Endothelial cell of umbilical vein (primary cell): ENCODE measurements at regions not wholly inside any gene's neighbourhood (a gene's known extent, or its start where the extent isn't known, plus 50 kb on each side); places are given as distances from the start of the nearest gene placed in this dataset.

Experiments used
- BruUV-seq: library from RNA; stranded (reverse); fragments of 400-500 nt; replicated peaks from 2 replicates; lab custom pipeline; 2021; lab: Mats Ljungman, UMichigan
- CTCF ChIA-PET: fragments of 300-600, 350-600 bp; sonication (Branson Sonifier 250); formaldehyde crosslinking; loops from one replicate; lab custom pipeline; 2021; ENCODE audit warnings: antibody characterized with exemption, inconsistent platforms; lab: Charles Lee
- POLR2A ChIA-PET: fragments of 300-600, 350-600 bp; sonication (Branson Sonifier 250); formaldehyde crosslinking; loops from one replicate; lab custom pipeline; 2021; ENCODE audit warnings: antibody characterized with exemption, inconsistent platforms; lab: Charles Lee
- DNase-seq: peaks from one replicate; pipeline ENCODE4 v3.0.0-alpha.2; 2011; ENCODE audit warnings: low read depth, low spot score
- FAIRE-seq: peaks from 2 replicates; lab custom pipeline; 2011; peaks lifted over from hg19 to GRCh38; lab: Jason Lieb, UNC
- H2AFZ ChIP-seq: 2 replicates; pipeline ENCODE4 v1.6.0; 2012; ENCODE audit warnings: low read depth, low read length, control low read depth, inconsistent platforms
- H3K27ac ChIP-seq: 2 replicates; pipeline ENCODE4 v1.5.1; 2011; ENCODE audit warnings: low read depth, mild to moderate bottlenecking, control low read depth, low read length, moderate library complexity; ENCODE audit not compliant: insufficient read depth
- H3K27me3 ChIP-seq, 2 experiments: 2 replicates each; pipeline versions ENCODE4 v1.6.0 to v1.6.1; 2011; ENCODE audit warnings: low read length in 2 of 2, mixed read lengths in 1 of 2; ENCODE audit not compliant: control insufficient read depth in 2 of 2, insufficient read depth in 2 of 2
- H3K36me3 ChIP-seq, 2 experiments: 2 replicates in 1 of 2; 3 replicates in 1 of 2; pipeline ENCODE4 v1.5.1; 2011; ENCODE audit warnings: low read length in 2 of 2, mild to moderate bottlenecking in 1 of 2, moderate library complexity in 1 of 2; ENCODE audit not compliant: control insufficient read depth in 2 of 2, insufficient read depth in 2 of 2; ENCODE audit errors: extremely low read depth in 1 of 2
- H3K4me1 ChIP-seq: 3 replicates; pipeline ENCODE4 v1.5.1; 2011; ENCODE audit warnings: mild to moderate bottlenecking, low read length; ENCODE audit not compliant: control insufficient read depth, insufficient read depth; ENCODE audit errors: extremely low read depth
- H3K4me2 ChIP-seq: 2 replicates; pipeline ENCODE4 v1.6.1; 2011; ENCODE audit warnings: low read length, control low read depth, mixed read lengths; ENCODE audit not compliant: insufficient read depth
- H3K4me3 ChIP-seq, 3 experiments: fragments of 200-600 bp in 1 of 3; sonication (generic), shearing (Covaris generic) in 1 of 3; replicated peaks in 1 of 3; 2 replicates each; pipeline ENCODE4 v1.5.1; 2011 to 2016; ENCODE audit warnings: control low read depth in 3 of 3, low read length in 3 of 3, mild to moderate bottlenecking in 2 of 3, inconsistent platforms in 1 of 3, low read depth in 1 of 3, moderate library complexity in 1 of 3; ENCODE audit not compliant: insufficient read depth in 1 of 3
- H3K79me2 ChIP-seq: 2 replicates; pipeline ENCODE4 v1.6.0; 2012; ENCODE audit warnings: low read length, inconsistent platforms; ENCODE audit not compliant: control insufficient read depth, insufficient read depth
- H3K9ac ChIP-seq: replicated peaks from 2 replicates; pipeline ENCODE3; 2011; ENCODE audit warnings: low read length, control low read depth; ENCODE audit not compliant: insufficient read depth; ENCODE audit errors: extremely low read depth
- H3K9me1 ChIP-seq: replicated peaks from 3 replicates; pipeline ENCODE4 v1.6.0; 2011; ENCODE audit warnings: mild to moderate bottlenecking, low read length; ENCODE audit not compliant: control insufficient read depth, insufficient read depth; ENCODE audit errors: extremely low read depth
- H3K9me3 ChIP-seq: replicated peaks from 2 replicates; pipeline ENCODE4 v1.5.1; 2012; ENCODE audit warnings: low read length, inconsistent platforms; ENCODE audit not compliant: control insufficient read depth, insufficient read depth
- H4K20me1 ChIP-seq: replicated peaks from 2 replicates; pipeline ENCODE3; 2011; ENCODE audit warnings: mild to moderate bottlenecking, low read length; ENCODE audit not compliant: control insufficient read depth, insufficient read depth; ENCODE audit errors: extremely low read depth
- CTCF ChIP-seq, 2 donors: IDR thresholded peaks; 1 replicate in 1 of 2; 2 replicates in 1 of 2; pipeline ENCODE4 v1.5.1; 2011; ENCODE audit warnings: low read length in 2 of 2, mild to moderate bottlenecking in 2 of 2, moderate library complexity in 2 of 2, control low read depth in 1 of 2, inconsistent platforms in 1 of 2, low read depth in 1 of 2; ENCODE audit not compliant: insufficient read depth in 1 of 2; ENCODE audit errors: extremely low read depth in 1 of 2
- EZH2 ChIP-seq: IDR thresholded peaks from 2 replicates; pipeline ENCODE4 v1.6.1; 2012; ENCODE audit warnings: borderline replicate concordance, low read depth, mild to moderate bottlenecking, moderate library complexity, low read length, inconsistent platforms; ENCODE audit not compliant: severe bottlenecking
- FOS ChIP-seq: IDR thresholded peaks from 2 replicates; pipeline ENCODE4 v1.6.1; 2011; ENCODE audit warnings: mild to moderate bottlenecking, low read length, moderate library complexity, borderline replicate concordance; ENCODE audit not compliant: insufficient read depth
- GATA2 ChIP-seq: IDR thresholded peaks from 2 replicates; pipeline ENCODE4 v1.7.0; 2011; ENCODE audit warnings: low read depth, mild to moderate bottlenecking, moderate library complexity, mixed read lengths, low read length; ENCODE audit not compliant: insufficient read length, insufficient read depth
- JUN ChIP-seq: IDR thresholded peaks from 2 replicates; pipeline ENCODE4 v1.6.1; 2011; ENCODE audit warnings: borderline replicate concordance, low read depth; ENCODE audit not compliant: insufficient read length, insufficient read depth
- MAX ChIP-seq: IDR thresholded peaks from 2 replicates; pipeline ENCODE4 v1.6.1; 2011; ENCODE audit not compliant: insufficient read depth, insufficient read length
- MYC ChIP-seq: IDR thresholded peaks from one replicate; pipeline ENCODE4 v1.6.1; 2011; ENCODE audit warnings: mild to moderate bottlenecking, low read depth, low read length
- POLR2A ChIP-seq: IDR thresholded peaks from 2 replicates; pipeline ENCODE4 v1.6.1; 2012; ENCODE audit warnings: low read depth, mild to moderate bottlenecking, control low read depth, low read length
- POLR2AphosphoS5 ChIP-seq: IDR thresholded peaks from 2 replicates; pipeline ENCODE4 v1.6.1; 2012; ENCODE audit warnings: low read depth, mild to moderate bottlenecking, control low read depth, low read length, moderate library complexity; ENCODE audit not compliant: insufficient read depth
- dilution Hi-C: fragments of 300-500 bp; cut with MboI; formaldehyde crosslinking; loops from one replicate; pipeline ENCODE4 v1.15.0; 2019; ENCODE audit warnings: low sequenced_read_pairs; ENCODE audit not compliant: extremely low pct_ligation_motif_present
- intact Hi-C: fragments of 100-400 bp; cut with micrococcal nuclease; formaldehyde crosslinking; loops from one replicate; pipeline ENCODE4 v1.10.0; 2022

GRCh38 chr15:57777003-57777402 is 70.5 kb downstream of the POLR2M start:
- H3K4me3 ChIP-seq = no peak overlapping the region
- H3K36me3 ChIP-seq = no peaks in the 10 kb centered on the region
- H4K20me1 ChIP-seq = no peaks in the 10 kb centered on the region
- DNase-seq (no peak), FAIRE-seq (no peak)
- H3K79me2 ChIP-seq = no peaks in the 10 kb centered on the region
- intact Hi-C loops = no loop called here
- H3K9ac ChIP-seq = no peak overlapping the region
- H3K4me2 ChIP-seq = no peak overlapping the region
- no peaks in the 10 kb centered on the region for H3K9me1 ChIP-seq
- ChIA-PET CTCF (interaction anchor here (0.6 to 2.5 kb wide), 3 partner anchors 22 to 83 kb away, joined by 3 to 13 read pairs (median 7); no protein-coding TSS in a partner anchor), POLR2A (no interaction called here)
- TF ChIP-seq MAX (no peak), MYC (no peak), GATA2 (no peak), FOS (no peak), POLR2AphosphoS5 (no peak), CTCF (IDR thresholded peaks at IDR 0.05; ENCODE audit: extremely low read depth in 1 of 2, insufficient read depth in 1 of 2, low read depth in 1 of 2, low read length in 2 of 2) (no peak), JUN (no peak), POLR2A (no peak), EZH2 (no peak)
- no peak overlapping the region for H3K27ac ChIP-seq
- H3K9me3 ChIP-seq = no peaks in the 10 kb centered on the region
- H3K27me3 ChIP-seq = no peaks in the 10 kb centered on the region
- dilution Hi-C loops = no loop called here
- H2AFZ ChIP-seq = no peak overlapping the region
- no TSS peak for BruUV-seq
- H3K4me1 ChIP-seq = no peaks in the 10 kb centered on the region
